GM21529 (cell line): ENCODE measurements at regions not wholly inside any gene's neighbourhood (a gene's known extent, or its start where the extent isn't known, plus 50 kb on each side); places are given as distances from the start of the nearest gene placed in this dataset.
"Not testable (repeated sequence)": the region's sequence is repeated elsewhere in the genome, so short reads cannot be mapped to it uniquely, and the experiment has no call there.

ENCODE experiments used
- ATAC-seq: cut with Tn5 transposase; IDR thresholded peaks from one replicate; pipeline ENCODE4 v1.9.1; 2021; ENCODE audit not compliant: unreplicated experiment

DNA sequence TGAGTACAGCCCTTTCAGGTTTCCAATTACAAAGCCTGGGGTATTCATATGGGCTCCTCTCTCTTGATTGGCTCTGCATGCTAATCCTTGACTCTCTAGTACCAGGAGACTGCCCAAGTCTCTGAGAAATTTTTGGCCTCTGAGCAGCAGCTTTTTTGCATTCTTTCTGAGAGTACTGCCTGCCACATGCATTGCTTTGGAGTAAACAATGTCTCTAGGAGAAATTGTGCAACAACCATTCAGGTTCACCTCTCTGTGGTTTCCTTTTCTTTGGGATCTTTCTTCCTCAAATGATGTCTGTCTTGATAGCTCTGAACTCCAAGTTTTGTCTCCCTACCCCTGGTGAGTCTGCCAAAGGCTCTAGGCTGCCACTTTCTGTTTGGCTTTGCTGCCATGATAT lies 115.8 kb upstream of the SETBP1 start:
- no peak for ATAC-seq

GRCh38 chr18:44568342-44568741 lies 112.3 kb upstream of the SETBP1 start:
- no peak for ATAC-seq

- no peak for ATAC-seq
Measured at GRCh38 chr18:44568986-44569385, 111.7 kb upstream of the SETBP1 start.

- no peak for ATAC-seq
Measured at GRCh38 chr18:44569391-44570055, 111.2 kb upstream of the SETBP1 start.

DNA sequence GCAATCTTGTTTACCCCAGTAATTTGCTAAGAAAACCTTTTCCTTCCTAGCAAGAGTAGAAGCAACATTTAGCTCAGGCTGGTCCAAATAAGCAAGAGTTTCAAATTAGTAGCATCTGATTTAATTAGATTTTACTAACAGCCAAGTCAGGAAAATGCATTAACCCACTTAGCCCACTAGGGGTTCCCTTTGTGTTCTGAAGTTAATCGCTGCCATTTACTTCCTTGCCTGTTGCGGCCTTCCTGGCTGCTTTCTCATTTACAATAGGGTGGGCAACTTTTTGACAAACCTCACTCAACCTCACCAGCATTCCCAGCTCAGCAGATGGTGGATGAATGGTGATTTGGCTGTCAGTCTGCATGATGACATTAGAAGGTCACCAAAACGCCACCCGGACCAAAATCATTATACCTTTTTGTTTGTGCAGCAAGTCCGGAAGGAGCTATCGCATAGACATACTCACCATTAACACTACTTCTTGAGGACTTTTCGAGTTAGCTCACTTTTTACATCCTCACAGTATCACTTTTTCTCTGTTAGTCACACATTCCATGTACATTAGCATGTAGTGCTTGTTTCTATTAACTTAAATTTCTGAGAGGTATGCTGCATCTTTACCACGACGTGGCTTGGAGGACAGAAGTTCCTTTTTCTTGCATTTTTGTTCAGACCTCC lies 101.5 kb upstream of the SETBP1 start:
- no peak for ATAC-seq

DNA sequence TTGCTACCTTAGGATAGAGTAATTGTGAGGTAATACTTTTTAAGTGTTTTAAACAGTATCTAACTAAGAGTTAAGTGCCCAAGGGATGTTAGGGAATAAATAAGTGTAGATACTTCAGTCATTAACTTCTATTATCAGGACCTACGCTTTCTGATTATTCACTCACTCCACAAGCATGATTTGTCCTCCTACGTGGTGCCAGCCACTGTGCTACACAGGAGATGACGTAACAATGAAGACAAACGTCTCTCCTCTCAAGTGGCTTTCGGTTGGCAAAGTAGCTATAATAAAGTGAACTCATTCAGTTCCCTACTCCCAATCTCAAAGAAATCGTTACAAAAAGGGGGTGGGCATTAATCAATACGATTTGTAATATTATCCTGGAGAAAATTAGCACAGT lies 100.9 kb upstream of the SETBP1 start:
- ATAC-seq, result no peak

GRCh38 chr18:44580159-44580558 lies 100.5 kb upstream of the SETBP1 start:
- ATAC-seq, result no peak

DNA sequence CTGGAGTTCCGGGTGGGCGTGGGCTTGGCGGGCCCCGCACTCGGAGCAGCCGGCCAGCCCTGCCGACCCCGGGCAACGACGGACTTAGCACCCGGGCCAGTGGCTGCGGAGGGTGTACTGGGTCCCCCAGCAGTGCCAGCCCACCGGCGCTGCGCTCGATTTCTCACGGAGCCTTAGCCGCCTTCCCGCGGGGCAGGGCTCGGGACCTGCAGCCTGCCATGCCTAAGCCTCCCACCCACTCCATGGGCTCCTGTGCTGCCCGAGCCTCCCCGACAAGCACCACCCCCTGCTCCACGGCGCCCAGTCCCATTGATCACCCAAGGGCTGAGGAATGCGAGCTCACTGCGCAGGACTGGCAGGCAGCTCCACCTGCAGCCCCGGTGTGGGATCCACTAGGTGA lies 99.9 kb upstream of the SETBP1 start:
- ATAC-seq, result not testable (repeated sequence)

- ATAC-seq, result no peak
Measured at GRCh38 chr18:44582456-44582855, 98.2 kb upstream of the SETBP1 start.

- no peak for ATAC-seq
Measured at GRCh38 chr18:44584900-44585299, 95.8 kb upstream of the SETBP1 start.

GRCh38 chr18:44586782-44587524 lies 93.7 kb upstream of the SETBP1 start:
- ATAC-seq, result no peak

GRCh38 chr18:44588508-44588907 lies 92.2 kb upstream of the SETBP1 start:
- ATAC-seq, result no peak

- ATAC-seq, result no peak
Measured at GRCh38 chr18:44589693-44590355, 90.9 kb upstream of the SETBP1 start.

GRCh38 chr18:44590956-44591670 lies 89.6 kb upstream of the SETBP1 start:
- no peak for ATAC-seq

GRCh38 chr18:44592639-44593038 lies 88.0 kb upstream of the SETBP1 start:
- no peak for ATAC-seq

DNA sequence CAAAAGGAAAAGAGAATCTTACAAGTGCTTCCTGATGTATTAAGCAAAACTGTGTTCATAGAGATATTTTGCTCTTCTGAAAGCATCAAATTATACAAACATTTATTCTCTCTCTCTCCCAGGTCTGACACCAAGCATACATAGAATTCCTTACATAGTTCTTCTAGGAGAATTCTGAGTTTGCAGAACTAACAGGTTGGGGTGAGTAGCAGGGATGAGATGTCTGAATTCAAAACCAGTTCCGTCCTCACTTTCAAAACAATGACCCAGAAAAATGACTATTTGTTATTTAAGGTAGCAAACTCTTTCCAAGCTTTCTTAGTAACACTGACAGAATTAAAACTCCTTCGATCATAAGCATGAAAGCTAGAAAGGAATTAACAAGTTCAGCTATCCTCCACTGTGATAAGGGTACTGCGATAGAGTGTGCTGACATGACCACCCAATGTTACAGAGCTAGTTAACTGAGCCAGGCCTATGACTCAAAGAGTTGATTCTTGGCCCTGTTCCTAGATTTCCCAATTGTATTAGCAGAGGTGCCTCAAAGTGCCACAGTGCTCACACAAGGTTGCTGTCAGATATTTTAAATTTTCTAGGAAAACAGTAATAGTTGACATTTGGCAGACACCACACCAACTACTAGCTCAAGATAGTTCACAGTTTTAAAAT lies 85.8 kb upstream of the SETBP1 start:
- no peak for ATAC-seq

GRCh38 chr18:44597797-44598196 lies 82.9 kb upstream of the SETBP1 start:
- ATAC-seq, result no peak

DNA sequence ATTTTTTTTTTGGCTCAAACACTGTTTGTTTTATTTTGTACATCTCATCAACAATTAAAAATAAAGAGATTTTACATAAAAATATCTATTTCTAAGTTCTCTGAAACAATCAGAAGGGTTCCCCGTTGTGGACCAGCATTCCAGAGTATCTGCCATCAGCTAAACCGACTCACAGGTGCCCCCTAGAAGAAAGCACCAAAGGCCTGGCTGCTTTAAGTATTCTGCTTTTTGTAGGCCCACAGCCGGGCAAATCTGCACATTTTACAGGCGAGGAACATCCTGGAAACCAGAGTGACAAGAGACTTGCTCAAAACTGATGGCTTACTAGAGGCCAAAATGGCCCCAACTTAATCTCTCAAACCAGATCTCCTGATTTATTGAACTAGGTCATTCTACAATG lies 82.2 kb upstream of the SETBP1 start:
- ATAC-seq, result no peak

GRCh38 chr18:44599412-44599811 lies 81.3 kb upstream of the SETBP1 start:
- no peak for ATAC-seq

GRCh38 chr18:44601447-44601846 lies 79.2 kb upstream of the SETBP1 start:
- ATAC-seq, result no peak
